ENCODE measurements at regions not wholly inside any gene's neighbourhood (a gene's known extent, or its start where the extent isn't known, plus 50 kb on each side); places are given as distances from the start of the nearest gene placed in this dataset.

DNA sequence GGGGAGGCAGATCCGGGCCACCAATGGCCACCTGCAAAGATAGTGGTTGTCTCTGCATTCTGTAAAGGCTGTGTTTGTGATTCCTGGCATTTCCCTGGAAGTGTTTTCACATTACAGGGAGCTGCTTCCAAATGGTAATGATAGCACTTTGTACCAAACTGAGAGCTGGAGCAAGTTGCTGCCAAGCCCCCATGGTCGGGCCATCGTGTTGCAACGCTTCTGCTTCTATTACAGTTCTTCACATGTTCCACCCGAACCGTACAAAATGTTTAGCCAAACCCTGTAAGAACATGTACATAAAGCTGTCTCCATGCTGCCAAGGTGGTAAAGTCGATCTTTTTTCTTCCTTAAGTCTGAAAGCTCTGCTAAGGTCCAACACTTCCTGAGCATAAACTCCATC lies 397.7 kb upstream of the NFE2L3 start:
- H3K36me3 ChIP-seq (ENCODE audit: control insufficient read depth in 2 of 2, extremely low read depth in 1 of 2, insufficient read depth in 1 of 2, low read length in 1 of 2), result no peaks in the 10 kb centered on the region
- DNase-seq, result no peak
- WGBS (ENCODE audit: insufficient coverage), result 97% methylated on average over 4 of the region's 7 CpGs
- no peak for ATAC-seq (replicated peaks in 1 of 4)
- H3K4me3 ChIP-seq (ENCODE audit: control insufficient read depth in 1 of 2, extremely low read depth in 1 of 2, low read length in 1 of 2), result no peak overlapping the region
- H3K4me1 ChIP-seq (ENCODE audit: control insufficient read depth in 1 of 2, extremely low read depth in 1 of 2, insufficient read depth in 2 of 2, low read length in 2 of 2), result no peaks in the 10 kb centered on the region
- H3K27me3 ChIP-seq (replicated peaks in 1 of 2; ENCODE audit: control insufficient read depth in 2 of 2, extremely low read depth in 1 of 2, insufficient read depth in 2 of 2, low read length in 1 of 2), result peaks cover 0 to 9% of the 10 kb centered on the region in 2 experiments
- H3K9me3 ChIP-seq, result no peaks in the 10 kb centered on the region
- Mint-ChIP-seq H3K27me3 (peaks cover 5% of the 10 kb centered on the region in 2 donors), H3K27ac (no peak overlapping the region), H3K4me1 (no peaks in the 10 kb centered on the region), H3K9me3 (no peaks in the 10 kb centered on the region), H3K4me3 (no peak overlapping the region), H3K36me3 (no peaks in the 10 kb centered on the region)
- POLR2A ChIA-PET, result no interaction called here
- CTCF ChIA-PET, result no interaction called here
- no peak overlapping the region for H3K27ac ChIP-seq (ENCODE audit: low read length)

DNA sequence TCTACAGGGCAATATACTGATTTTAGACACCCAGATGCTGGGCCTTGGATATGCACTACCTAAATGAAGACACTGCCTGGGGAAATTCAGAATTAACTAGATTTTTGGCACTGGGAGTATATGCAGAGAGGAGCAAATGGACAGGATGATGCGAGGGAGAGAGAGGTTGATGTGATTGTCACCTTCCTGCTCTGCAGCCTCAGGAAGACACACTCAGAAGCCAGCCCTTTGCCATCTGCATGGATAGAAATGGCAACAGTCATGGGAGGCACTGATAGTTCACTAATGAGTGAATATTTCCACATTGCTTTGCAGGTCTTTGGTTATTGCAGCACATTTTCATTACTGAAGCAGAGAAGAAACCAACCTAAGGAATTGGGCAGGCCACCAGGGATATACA lies 397.2 kb upstream of the NFE2L3 start:
- H3K9me3 ChIP-seq, result no peaks in the 10 kb centered on the region
- H3K27ac Mint-ChIP-seq, result no peak overlapping the region
- H3K27ac ChIP-seq (ENCODE audit: low read length), result no peak overlapping the region
- no peaks in the 10 kb centered on the region for H3K4me1 Mint-ChIP-seq
- WGBS (ENCODE audit: insufficient coverage), result 80% methylated on average over 1 of the region's 1 CpG
- H3K4me1 ChIP-seq (ENCODE audit: control insufficient read depth in 1 of 2, extremely low read depth in 1 of 2, insufficient read depth in 2 of 2, low read length in 2 of 2), result no peaks in the 10 kb centered on the region
- no peaks in the 10 kb centered on the region for H3K36me3 ChIP-seq (ENCODE audit: control insufficient read depth in 2 of 2, extremely low read depth in 1 of 2, insufficient read depth in 1 of 2, low read length in 1 of 2)
- H3K9me3 Mint-ChIP-seq, result no peaks in the 10 kb centered on the region
- peaks cover 0 to 9% of the 10 kb centered on the region in 2 experiments for H3K27me3 ChIP-seq (replicated peaks in 1 of 2; ENCODE audit: control insufficient read depth in 2 of 2, extremely low read depth in 1 of 2, insufficient read depth in 2 of 2, low read length in 1 of 2)
- H3K36me3 Mint-ChIP-seq, result no peaks in the 10 kb centered on the region
- H3K27me3 Mint-ChIP-seq, result peaks cover 8 to 9% of the 10 kb centered on the region in 2 donors
- H3K4me3 ChIP-seq (ENCODE audit: control insufficient read depth in 1 of 2, extremely low read depth in 1 of 2, low read length in 1 of 2), result no peak overlapping the region
- ChIA-PET POLR2A (no interaction called here), CTCF (no interaction called here)
- H3K4me3 Mint-ChIP-seq, result no peak overlapping the region
- no peak for DNase-seq
- no peak for ATAC-seq (replicated peaks in 1 of 4)

- Mint-ChIP-seq H3K36me3 (no peaks in the 10 kb centered on the region), H3K27ac (no peak overlapping the region), H3K4me3 (no peak overlapping the region), H3K27me3 (peaks cover 7 to 8% of the 10 kb centered on the region in 2 donors), H3K9me3 (no peaks in the 10 kb centered on the region), H3K4me1 (no peaks in the 10 kb centered on the region)
- POLR2A ChIA-PET, result no interaction called here
- ATAC-seq (replicated peaks in 1 of 4), result no peak
- no peak overlapping the region for H3K4me3 ChIP-seq (ENCODE audit: control insufficient read depth in 1 of 2, extremely low read depth in 1 of 2, low read length in 1 of 2)
- no peaks in the 10 kb centered on the region for H3K36me3 ChIP-seq (ENCODE audit: control insufficient read depth in 2 of 2, extremely low read depth in 1 of 2, insufficient read depth in 1 of 2, low read length in 1 of 2)
- no peaks in the 10 kb centered on the region for H3K4me1 ChIP-seq (ENCODE audit: control insufficient read depth in 1 of 2, extremely low read depth in 1 of 2, insufficient read depth in 2 of 2, low read length in 2 of 2)
- CTCF ChIA-PET, result no interaction called here
- no peak for DNase-seq
- H3K27me3 ChIP-seq (replicated peaks in 1 of 2; ENCODE audit: control insufficient read depth in 2 of 2, extremely low read depth in 1 of 2, insufficient read depth in 2 of 2, low read length in 1 of 2), result peaks cover 0 to 7% of the 10 kb centered on the region in 2 experiments
- H3K9me3 ChIP-seq, result no peaks in the 10 kb centered on the region
- no peak overlapping the region for H3K27ac ChIP-seq (ENCODE audit: low read length)
Observed at GRCh38 chr7:25756601-25757000, 395.4 kb upstream of the NFE2L3 start.

DNA sequence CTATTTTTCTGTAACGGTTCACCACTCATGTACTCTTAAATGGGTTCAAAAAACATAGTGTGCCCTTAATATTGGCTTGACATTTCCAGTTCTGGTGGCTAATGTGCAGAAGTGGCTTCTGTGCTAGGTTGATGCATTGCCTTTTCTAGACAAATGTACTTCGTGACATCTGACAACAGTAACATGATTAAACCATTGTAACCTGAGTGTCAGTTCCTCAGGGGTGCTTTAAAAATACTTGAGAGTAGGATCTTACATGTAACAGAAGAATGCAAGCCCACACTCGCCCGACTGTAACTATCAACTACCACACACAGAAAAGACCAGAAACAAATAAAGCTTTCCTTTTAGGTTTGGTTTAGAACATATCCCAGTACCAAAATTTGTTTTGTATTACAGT lies 393.4 kb upstream of the NFE2L3 start:
- no CpG with 5 or more reads among the region's 4 CpGs for WGBS (ENCODE audit: insufficient coverage)
- Histone ChIP-seq H3K36me3 (ENCODE audit: control insufficient read depth in 2 of 2, extremely low read depth in 1 of 2, insufficient read depth in 1 of 2, low read length in 1 of 2) (no peaks in the 10 kb centered on the region), H3K27ac (ENCODE audit: low read length) (no peak overlapping the region), H3K27me3 (replicated peaks in 1 of 2; ENCODE audit: control insufficient read depth in 2 of 2, extremely low read depth in 1 of 2, insufficient read depth in 2 of 2, low read length in 1 of 2) (peaks cover 0 to 7% of the 10 kb centered on the region in 2 experiments), H3K4me3 (ENCODE audit: control insufficient read depth in 1 of 2, extremely low read depth in 1 of 2, low read length in 1 of 2) (no peak overlapping the region), H3K9me3 (no peaks in the 10 kb centered on the region), H3K4me1 (ENCODE audit: control insufficient read depth in 1 of 2, extremely low read depth in 1 of 2, insufficient read depth in 2 of 2, low read length in 2 of 2) (no peaks in the 10 kb centered on the region)
- no peak overlapping the region for H3K4me3 Mint-ChIP-seq
- ChIA-PET POLR2A (no interaction called here), CTCF (no interaction called here)
- H3K4me1 Mint-ChIP-seq, result no peaks in the 10 kb centered on the region
- no peak for ATAC-seq (replicated peaks in 1 of 4)
- no peaks in the 10 kb centered on the region for H3K36me3 Mint-ChIP-seq
- DNase-seq, result no peak
- H3K27ac Mint-ChIP-seq, result no peak overlapping the region
- H3K27me3 Mint-ChIP-seq, result peaks cover 7 to 20% of the 10 kb centered on the region in 2 donors
- H3K9me3 Mint-ChIP-seq, result no peaks in the 10 kb centered on the region

- no peak overlapping the region for H3K27ac ChIP-seq (ENCODE audit: low read length)
- H3K4me1 ChIP-seq (ENCODE audit: control insufficient read depth in 1 of 2, extremely low read depth in 1 of 2, insufficient read depth in 2 of 2, low read length in 2 of 2), result no peaks in the 10 kb centered on the region
- ChIA-PET CTCF (no interaction called here), POLR2A (no interaction called here)
- DNase-seq (no peak), ATAC-seq (replicated peaks in 1 of 4) (no peak)
- Mint-ChIP-seq H3K4me3 (no peak overlapping the region), H3K27me3 (peaks cover 7 to 24% of the 10 kb centered on the region in 2 donors), H3K9me3 (no peaks in the 10 kb centered on the region), H3K4me1 (no peaks in the 10 kb centered on the region), H3K27ac (no peak overlapping the region), H3K36me3 (no peaks in the 10 kb centered on the region)
- H3K36me3 ChIP-seq (ENCODE audit: control insufficient read depth in 2 of 2, extremely low read depth in 1 of 2, insufficient read depth in 1 of 2, low read length in 1 of 2), result no peaks in the 10 kb centered on the region
- H3K27me3 ChIP-seq (replicated peaks in 1 of 2; ENCODE audit: control insufficient read depth in 2 of 2, extremely low read depth in 1 of 2, insufficient read depth in 2 of 2, low read length in 1 of 2), result no peaks in the 10 kb centered on the region
- no peak overlapping the region for H3K4me3 ChIP-seq (ENCODE audit: control insufficient read depth in 1 of 2, extremely low read depth in 1 of 2, low read length in 1 of 2)
- no peaks in the 10 kb centered on the region for H3K9me3 ChIP-seq
Observed at GRCh38 chr7:25759286-25759685, 392.7 kb upstream of the NFE2L3 start.

DNA sequence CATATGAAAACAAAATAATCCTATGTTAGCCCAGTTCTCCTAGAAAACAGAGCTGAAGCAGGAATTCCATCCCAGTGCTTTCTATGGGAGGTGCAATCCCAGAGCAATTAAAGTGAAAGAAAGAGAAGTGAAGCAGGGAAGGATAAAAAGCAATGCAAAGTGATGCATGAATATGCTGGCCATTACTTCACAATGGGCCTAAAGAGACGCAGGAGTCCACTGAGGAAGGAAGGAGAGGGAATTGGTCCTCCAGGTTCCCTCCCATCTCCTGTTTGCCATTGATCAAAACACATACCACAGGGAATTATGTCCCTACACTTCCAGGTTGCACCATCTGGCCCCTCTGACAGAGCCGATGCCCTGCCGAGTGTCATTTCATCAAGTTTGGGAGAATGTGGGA lies 392.2 kb upstream of the NFE2L3 start:
- peaks cover 10 to 23% of the 10 kb centered on the region in 2 donors for H3K27me3 Mint-ChIP-seq
- H3K4me3 Mint-ChIP-seq, result no peak overlapping the region
- 86% methylated on average over 3 of the region's 3 CpGs for WGBS (ENCODE audit: insufficient coverage)
- no peaks in the 10 kb centered on the region for H3K36me3 Mint-ChIP-seq
- H3K9me3 Mint-ChIP-seq, result no peaks in the 10 kb centered on the region
- POLR2A ChIA-PET, result no interaction called here
- Histone ChIP-seq H3K4me1 (ENCODE audit: control insufficient read depth in 1 of 2, extremely low read depth in 1 of 2, insufficient read depth in 2 of 2, low read length in 2 of 2) (no peaks in the 10 kb centered on the region), H3K36me3 (ENCODE audit: control insufficient read depth in 2 of 2, extremely low read depth in 1 of 2, insufficient read depth in 1 of 2, low read length in 1 of 2) (no peaks in the 10 kb centered on the region), H3K27ac (ENCODE audit: low read length) (no peak overlapping the region), H3K27me3 (replicated peaks in 1 of 2; ENCODE audit: control insufficient read depth in 2 of 2, extremely low read depth in 1 of 2, insufficient read depth in 2 of 2, low read length in 1 of 2) (no peaks in the 10 kb centered on the region), H3K9me3 (no peaks in the 10 kb centered on the region), H3K4me3 (ENCODE audit: control insufficient read depth in 1 of 2, extremely low read depth in 1 of 2, low read length in 1 of 2) (no peak overlapping the region)
- DNase-seq, result no peak
- CTCF ChIA-PET, result no interaction called here
- ATAC-seq (replicated peaks in 1 of 4), result no peak
- H3K27ac Mint-ChIP-seq, result no peak overlapping the region
- H3K4me1 Mint-ChIP-seq, result no peaks in the 10 kb centered on the region

- H3K36me3 Mint-ChIP-seq, result no peaks in the 10 kb centered on the region
- Histone ChIP-seq H3K9me3 (no peaks in the 10 kb centered on the region), H3K4me3 (ENCODE audit: control insufficient read depth in 1 of 2, extremely low read depth in 1 of 2, low read length in 1 of 2) (no peak overlapping the region), H3K27me3 (replicated peaks in 1 of 2; ENCODE audit: control insufficient read depth in 2 of 2, extremely low read depth in 1 of 2, insufficient read depth in 2 of 2, low read length in 1 of 2) (no peaks in the 10 kb centered on the region), H3K27ac (ENCODE audit: low read length) (no peak overlapping the region), H3K4me1 (ENCODE audit: control insufficient read depth in 1 of 2, extremely low read depth in 1 of 2, insufficient read depth in 2 of 2, low read length in 2 of 2) (no peaks in the 10 kb centered on the region), H3K36me3 (ENCODE audit: control insufficient read depth in 2 of 2, extremely low read depth in 1 of 2, insufficient read depth in 1 of 2, low read length in 1 of 2) (no peaks in the 10 kb centered on the region)
- POLR2A ChIA-PET, result no interaction called here
- no peak overlapping the region for H3K4me3 Mint-ChIP-seq
- DNase-seq (no peak), ATAC-seq (replicated peaks in 1 of 4) (no peak)
- peaks cover 11 to 23% of the 10 kb centered on the region in 2 donors for H3K27me3 Mint-ChIP-seq
- CTCF ChIA-PET, result no interaction called here
- WGBS (ENCODE audit: insufficient coverage), result 57% methylated on average over 2 of the region's 12 CpGs
- H3K27ac Mint-ChIP-seq, result no peak overlapping the region
- no peaks in the 10 kb centered on the region for H3K4me1 Mint-ChIP-seq
- H3K9me3 Mint-ChIP-seq, result no peaks in the 10 kb centered on the region
Observed at GRCh38 chr7:25762511-25763462, 389.2 kb upstream of the NFE2L3 start.
